Cardiac muscle cell (in vitro differentiated cells and primary cell): ENCODE measurements at regions not wholly inside any gene's neighbourhood (a gene's known extent, or its start where the extent isn't known, plus 50 kb on each side); places are given as distances from the start of the nearest gene placed in this dataset.

Source experiments
- DNase-seq, 2 donors: peaks; one replicate each; pipeline versions ENCODE4 v3.0.0 to v3.0.0-alpha.2; 2010 to 2017; ENCODE audit warnings: low read depth in 1 of 2, low spot score in 1 of 2
- H3K27ac ChIP-seq: fragments of 200-600 bp; sonication (generic); 2 replicates; pipeline ENCODE4 v1.5.1; 2016
- H3K27me3 ChIP-seq: fragments of 200-600 bp; sonication (generic); 2 replicates; pipeline ENCODE4 v1.6.0; 2016; ENCODE audit warnings: control low read depth
- H3K36me3 ChIP-seq: fragments of 200-600 bp; sonication (generic); 2 replicates; pipeline ENCODE4 v1.5.1; 2016; ENCODE audit warnings: control low read depth
- H3K4me1 ChIP-seq: fragments of 200-600 bp; sonication (generic); 2 replicates; pipeline ENCODE4 v1.8.1; 2017; ENCODE audit warnings: low read depth, mild to moderate bottlenecking, mixed run types
- H3K4me3 ChIP-seq: fragments of 200-600 bp; sonication (generic); 2 replicates; pipeline ENCODE4 v1.5.1; 2016; ENCODE audit warnings: mild to moderate bottlenecking
- H3K9me3 ChIP-seq: fragments of 200-600 bp; sonication (generic); 2 replicates; pipeline ENCODE4 v1.5.1; 2017; ENCODE audit warnings: low read depth, mild to moderate bottlenecking, control low read depth
- TF ChIP-seq, protein P1 (sequence below): IDR thresholded peaks from 2 replicates; pipeline ENCODE4 v1.5.1; 2012; ENCODE audit warnings: low read depth, mild to moderate bottlenecking, low read length

DNA sequence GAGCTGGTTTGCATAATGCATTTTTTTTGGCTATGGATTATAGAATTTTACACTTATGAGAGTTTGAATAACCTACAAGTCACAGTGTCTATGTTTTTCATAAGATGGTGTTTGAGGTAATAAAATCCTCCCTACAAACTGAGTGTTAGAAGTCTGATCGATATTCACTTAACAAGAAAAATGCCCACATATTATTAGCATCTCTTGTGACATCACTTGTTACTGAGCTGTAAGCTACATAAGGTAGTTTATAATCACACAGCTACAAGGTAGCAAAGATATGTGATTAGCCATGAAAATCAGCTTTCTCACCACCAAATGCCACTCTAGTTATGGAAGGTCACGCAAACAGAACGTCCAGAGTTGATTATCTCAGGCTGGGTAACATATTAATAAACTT is 669.6 kb downstream of the PCDH18 start:
- Histone ChIP-seq H3K27ac (no peak overlapping the region), H3K4me1 (no peaks in the 10 kb centered on the region), H3K9me3 (no peaks in the 10 kb centered on the region), H3K27me3 (no peaks in the 10 kb centered on the region), H3K4me3 (no peak overlapping the region), H3K36me3 (no peaks in the 10 kb centered on the region)
- TF ChIP-seq, protein P1, sequence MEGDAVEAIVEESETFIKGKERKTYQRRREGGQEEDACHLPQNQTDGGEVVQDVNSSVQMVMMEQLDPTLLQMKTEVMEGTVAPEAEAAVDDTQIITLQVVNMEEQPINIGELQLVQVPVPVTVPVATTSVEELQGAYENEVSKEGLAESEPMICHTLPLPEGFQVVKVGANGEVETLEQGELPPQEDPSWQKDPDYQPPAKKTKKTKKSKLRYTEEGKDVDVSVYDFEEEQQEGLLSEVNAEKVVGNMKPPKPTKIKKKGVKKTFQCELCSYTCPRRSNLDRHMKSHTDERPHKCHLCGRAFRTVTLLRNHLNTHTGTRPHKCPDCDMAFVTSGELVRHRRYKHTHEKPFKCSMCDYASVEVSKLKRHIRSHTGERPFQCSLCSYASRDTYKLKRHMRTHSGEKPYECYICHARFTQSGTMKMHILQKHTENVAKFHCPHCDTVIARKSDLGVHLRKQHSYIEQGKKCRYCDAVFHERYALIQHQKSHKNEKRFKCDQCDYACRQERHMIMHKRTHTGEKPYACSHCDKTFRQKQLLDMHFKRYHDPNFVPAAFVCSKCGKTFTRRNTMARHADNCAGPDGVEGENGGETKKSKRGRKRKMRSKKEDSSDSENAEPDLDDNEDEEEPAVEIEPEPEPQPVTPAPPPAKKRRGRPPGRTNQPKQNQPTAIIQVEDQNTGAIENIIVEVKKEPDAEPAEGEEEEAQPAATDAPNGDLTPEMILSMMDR, result no peak
- no peak for DNase-seq

- Histone ChIP-seq H3K27ac (no peak overlapping the region), H3K36me3 (no peaks in the 10 kb centered on the region), H3K27me3 (no peaks in the 10 kb centered on the region), H3K4me1 (no peaks in the 10 kb centered on the region), H3K4me3 (no peak overlapping the region), H3K9me3 (no peaks in the 10 kb centered on the region)
- DNase-seq, result no peak
- TF ChIP-seq, protein P1, result no peak
Measured at GRCh38 chr4:136861091-136861490, 671.2 kb downstream of the PCDH18 start.

DNA sequence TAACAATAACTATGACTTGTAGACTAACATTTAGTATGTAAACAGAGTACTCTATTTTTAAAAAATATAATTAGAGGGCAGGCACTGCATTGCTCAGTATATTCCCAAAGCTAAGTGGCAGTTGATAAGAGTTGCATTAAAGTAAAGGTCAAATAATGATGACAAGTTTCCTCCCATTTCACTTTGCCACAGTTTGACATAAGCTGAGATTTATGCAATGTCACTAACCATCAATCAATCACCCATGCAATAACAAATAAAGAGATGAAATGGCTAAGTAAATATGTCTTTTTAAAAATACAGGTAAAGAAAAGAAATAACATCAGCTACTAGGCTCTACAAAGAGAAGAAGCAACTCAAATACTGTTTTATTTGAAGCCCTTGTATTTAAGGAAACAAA is 673.4 kb downstream of the PCDH18 start:
- no peak for DNase-seq
- H3K36me3 ChIP-seq, result no peaks in the 10 kb centered on the region
- no peak overlapping the region for H3K4me3 ChIP-seq
- H3K27me3 ChIP-seq, result no peaks in the 10 kb centered on the region
- no peaks in the 10 kb centered on the region for H3K4me1 ChIP-seq
- TF ChIP-seq, protein P1, result no peak
- H3K9me3 ChIP-seq, result no peaks in the 10 kb centered on the region
- no peak overlapping the region for H3K27ac ChIP-seq

DNA sequence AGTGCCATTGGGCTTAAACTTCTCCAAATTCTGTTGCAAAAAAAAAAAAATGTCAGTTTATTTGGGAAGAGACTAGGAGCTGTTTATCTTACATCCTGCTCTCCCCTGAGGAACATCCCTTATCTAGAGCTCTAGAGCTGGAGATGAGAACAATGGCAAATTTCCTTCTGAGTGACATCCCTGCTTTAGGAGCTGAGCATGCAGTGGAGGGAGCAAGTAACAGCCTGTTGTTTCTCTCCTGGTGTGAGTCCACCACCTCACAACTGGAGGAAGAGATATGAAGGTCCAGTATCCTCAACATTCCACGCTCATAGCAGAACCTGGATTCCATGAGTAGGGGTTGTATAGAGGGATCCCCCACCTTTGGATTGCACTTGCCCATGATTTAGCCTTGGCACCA is 676.4 kb downstream of the PCDH18 start:
- no peaks in the 10 kb centered on the region for H3K36me3 ChIP-seq
- no peaks in the 10 kb centered on the region for H3K9me3 ChIP-seq
- no peaks in the 10 kb centered on the region for H3K27me3 ChIP-seq
- TF ChIP-seq, protein P1, result no peak
- no peak overlapping the region for H3K27ac ChIP-seq
- H3K4me1 ChIP-seq, result no peaks in the 10 kb centered on the region
- H3K4me3 ChIP-seq, result no peak overlapping the region
- DNase-seq, result no peak

GRCh38 chr4:136850446-136850845 is 681.8 kb downstream of the PCDH18 start:
- Histone ChIP-seq H3K27me3 (no peaks in the 10 kb centered on the region), H3K27ac (no peak overlapping the region), H3K4me3 (no peak overlapping the region), H3K4me1 (no peaks in the 10 kb centered on the region), H3K9me3 (no peaks in the 10 kb centered on the region), H3K36me3 (no peaks in the 10 kb centered on the region)
- DNase-seq, result no peak
- TF ChIP-seq, protein P1, result no peak

DNA sequence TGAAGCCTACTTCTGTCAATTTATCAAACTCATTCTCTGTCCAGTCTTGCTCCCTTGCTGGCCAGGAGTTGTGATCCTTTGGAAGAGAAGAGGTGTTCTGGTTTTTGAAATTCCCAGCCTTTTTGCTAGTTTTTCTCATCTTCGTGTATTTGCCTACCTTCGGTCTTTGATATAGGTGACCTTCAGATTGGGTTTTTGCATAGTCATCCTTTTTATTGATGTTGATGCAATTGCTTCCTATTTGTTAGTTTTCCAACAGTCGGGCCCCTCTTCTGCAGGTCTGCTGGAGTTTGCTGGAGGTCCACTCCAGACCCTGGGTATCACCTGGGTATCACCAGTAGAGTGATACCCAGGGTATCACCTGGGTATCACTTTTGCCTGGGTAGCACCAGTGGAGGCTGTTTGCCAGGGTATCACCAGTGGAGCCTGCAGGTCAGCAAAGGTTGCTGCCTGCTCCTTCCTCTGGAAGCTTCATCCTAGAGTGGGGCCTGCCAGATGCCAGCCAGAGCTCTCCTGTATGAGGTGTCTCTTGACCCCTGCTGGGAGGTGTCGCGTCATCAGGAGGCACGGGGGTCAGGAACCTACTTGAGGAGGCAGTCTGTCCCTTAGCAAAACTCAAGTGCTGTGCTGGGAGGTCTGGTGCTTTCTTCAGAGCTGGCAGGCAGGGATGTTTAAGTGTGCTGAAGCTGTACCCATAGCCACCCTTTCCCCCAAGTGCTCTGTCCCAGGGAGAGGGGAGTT is 684.2 kb downstream of the PCDH18 start:
- no peaks in the 10 kb centered on the region for H3K27me3 ChIP-seq
- no peaks in the 10 kb centered on the region for H3K4me1 ChIP-seq
- no peak for DNase-seq
- H3K36me3 ChIP-seq, result no peaks in the 10 kb centered on the region
- TF ChIP-seq, protein P1, result no peak
- no peak overlapping the region for H3K27ac ChIP-seq
- H3K9me3 ChIP-seq, result no peaks in the 10 kb centered on the region
- no peak overlapping the region for H3K4me3 ChIP-seq
